Stimulated activated CD4-positive, alpha-beta T cell treated with anti-CD3 and anti-CD28 coated beads, TNF-alpha, amount 100 ng/mL, for 1 hour (primary cell): ENCODE measurements at regions not wholly inside any gene's neighbourhood (a gene's known extent, or its start where the extent isn't known, plus 50 kb on each side); places are given as distances from the start of the nearest gene placed in this dataset.

Source experiments
- DNase-seq, 3 donors: peaks; one replicate each; pipeline ENCODE4 v3.0.0-alpha.2; 2020; ENCODE audit warnings: low read depth in 3 of 3, low spot score in 1 of 3

GRCh38 chr2:47266939-47267710 is 90.8 kb upstream of the CALM2 start:
- no peak for DNase-seq

- no peak for DNase-seq
These were observed 89.5 kb upstream of the CALM2 start for GRCh38 chr2:47265751-47266231.

- DNase-seq: no peak
These were observed 88.8 kb upstream of the CALM2 start for GRCh38 chr2:47265158-47265557.

GRCh38 chr2:47264686-47265085 is 88.4 kb upstream of the CALM2 start:
- DNase-seq: no peak

- no peak for DNase-seq
These were observed 87.8 kb upstream of the CALM2 start for GRCh38 chr2:47264143-47264542.

- DNase-seq: no peak
These were observed 86.3 kb upstream of the CALM2 start for GRCh38 chr2:47262657-47263056.

- no peak for DNase-seq
These were observed 84.7 kb upstream of the CALM2 start for GRCh38 chr2:47260971-47261370.

- no peak for DNase-seq
These were observed 83.5 kb upstream of the CALM2 start for GRCh38 chr2:47259829-47260228.

GRCh38 chr2:47257946-47258348 is 81.6 kb upstream of the CALM2 start:
- DNase-seq: no peak

- no peak for DNase-seq
These were observed 80.2 kb upstream of the CALM2 start for GRCh38 chr2:47256416-47257087.

GRCh38 chr2:47255794-47256193 is 79.5 kb upstream of the CALM2 start:
- no peak for DNase-seq

- DNase-seq: no peak
These were observed 78.2 kb upstream of the CALM2 start for GRCh38 chr2:47254464-47254863.

- no peak for DNase-seq
These were observed 77.1 kb upstream of the CALM2 start for GRCh38 chr2:47253447-47253846.

GRCh38 chr2:47251404-47251675 is 75.0 kb upstream of the CALM2 start:
- no peak for DNase-seq

- no peak for DNase-seq
These were observed 74.5 kb upstream of the CALM2 start for GRCh38 chr2:47250586-47251403.

GRCh38 chr2:47249931-47250330 is 73.6 kb upstream of the CALM2 start:
- DNase-seq: no peak

GRCh38 chr2:47249157-47249900 is 73.0 kb upstream of the CALM2 start:
- no peak for DNase-seq

- DNase-seq: no peak
These were observed 67.4 kb upstream of the CALM2 start for GRCh38 chr2:47243596-47244323.

GRCh38 chr2:47241715-47242114 is 65.4 kb upstream of the CALM2 start:
- no peak for DNase-seq

GRCh38 chr2:47239119-47239969 is 63.0 kb upstream of the CALM2 start:
- DNase-seq: no peak
